Loucy (cell line): ENCODE measurements at regions not wholly inside any gene's neighbourhood (a gene's known extent, or its start where the extent isn't known, plus 50 kb on each side); places are given as distances from the start of the nearest gene placed in this dataset.

Experiments
- H2AFZ ChIP-seq: fragments of 200-600 bp; sonication (generic); 2 replicates; pipeline ENCODE4 v1.6.0; 2016; ENCODE audit warnings: antibody characterized with exemption, mild to moderate bottlenecking, low read length, moderate library complexity
- H3F3A ChIP-seq: fragments of 200-600 bp; 2 replicates; pipeline ENCODE4 v1.6.0; 2016; ENCODE audit warnings: antibody characterized with exemption, low read depth, mild to moderate bottlenecking
- H3K27me3 ChIP-seq: fragments of 200-600 bp; sonication (generic); 2 replicates; pipeline ENCODE4 v1.6.1; 2014; ENCODE audit warnings: low read length, mild to moderate bottlenecking; ENCODE audit not compliant: insufficient read depth, poor library complexity, severe bottlenecking
- H3K36me3 ChIP-seq: fragments of 200-600 bp; sonication (generic); 2 replicates; pipeline ENCODE4 v1.6.1; 2016; ENCODE audit warnings: low read length; ENCODE audit not compliant: insufficient read depth
- H3K4me1 ChIP-seq: fragments of 200-600 bp; sonication (generic); 2 replicates; pipeline ENCODE4 v1.5.1; 2014; ENCODE audit warnings: low read length, mild to moderate bottlenecking; ENCODE audit not compliant: insufficient read depth, poor library complexity, severe bottlenecking
- H3K4me2 ChIP-seq: fragments of 200-600 bp; sonication (generic); 2 replicates; pipeline ENCODE4 v1.6.0; 2014; ENCODE audit warnings: antibody characterized with exemption, low read length, low read depth, mild to moderate bottlenecking; ENCODE audit not compliant: poor library complexity, severe bottlenecking
- H3K4me3 ChIP-seq: fragments of 200-600 bp; sonication (generic); 2 replicates; pipeline ENCODE4 v1.5.1; 2014; ENCODE audit warnings: low read length, mild to moderate bottlenecking, mixed read lengths; ENCODE audit not compliant: poor library complexity, severe bottlenecking
- H3K79me2 ChIP-seq: fragments of 200-600 bp; sonication (generic); 2 replicates; pipeline ENCODE4 v1.6.1; 2014; ENCODE audit warnings: low read length; ENCODE audit not compliant: insufficient read depth
- H3K9ac ChIP-seq: fragments of 200-600 bp; sonication (generic); 2 replicates; pipeline ENCODE4 v1.6.0; 2014; ENCODE audit warnings: mild to moderate bottlenecking, low read depth, low read length, moderate library complexity; ENCODE audit not compliant: poor library complexity, severe bottlenecking
- H3K9me2 ChIP-seq: fragments of 200-600 bp; sonication (generic); replicated peaks from 2 replicates; pipeline ENCODE4 v1.6.1; 2016; ENCODE audit warnings: low read depth, low read length, mixed read lengths
- H3K9me3 ChIP-seq: fragments of 200-600 bp; sonication (generic); 2 replicates; pipeline ENCODE4 v1.6.1; 2014; ENCODE audit warnings: mild to moderate bottlenecking, antibody characterized with exemption, low read length, low read depth; ENCODE audit not compliant: insufficient read depth
- H4K20me1 ChIP-seq: fragments of 200-600 bp; sonication (generic); 2 replicates; pipeline ENCODE4 v1.6.0; 2014; ENCODE audit warnings: antibody characterized with exemption, low read length, mild to moderate bottlenecking; ENCODE audit not compliant: insufficient read depth, poor library complexity, severe bottlenecking
- EZH2phosphoT487 ChIP-seq: fragments of 200-600 bp; IDR thresholded peaks from 2 replicates; pipeline ENCODE4 v1.6.1; 2018; ENCODE audit warnings: antibody characterized with exemption, mild to moderate bottlenecking, moderate library complexity, borderline replicate concordance
- TF ChIP-seq, protein P1 (sequence below): fragments of 200-600 bp; sonication (generic); conservative IDR thresholded peaks from 2 replicates; pipeline ENCODE4 v1.5.1; 2014; ENCODE audit warnings: mild to moderate bottlenecking, antibody characterized with exemption, low read length

DNA sequence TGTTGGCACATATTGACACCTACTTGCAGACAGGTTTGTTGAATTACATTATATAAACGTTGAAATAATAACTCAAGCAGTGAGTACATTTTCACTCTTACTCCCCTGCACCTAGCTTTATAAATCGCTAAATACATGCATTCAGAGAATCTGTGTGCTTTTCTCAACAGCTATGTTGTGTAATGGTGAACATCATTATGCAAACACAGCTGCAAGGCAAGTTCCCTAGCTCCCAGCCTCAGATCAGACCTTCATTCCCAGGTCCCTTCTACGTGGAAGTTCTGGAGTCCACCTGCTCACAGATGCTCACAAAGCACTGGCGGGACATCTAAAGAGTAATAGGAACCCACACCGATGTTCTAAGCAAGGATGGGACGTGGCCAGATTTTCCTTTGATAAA, 86.8 kb upstream of the PEG3 start:
- Histone ChIP-seq H3K9me2 (no peaks in the 10 kb centered on the region), H4K20me1 (no peaks in the 10 kb centered on the region), H2AFZ (no peak overlapping the region), H3K4me1 (no peaks in the 10 kb centered on the region), H3F3A (no peaks in the 10 kb centered on the region), H3K4me3 (no peak overlapping the region), H3K27me3 (no peaks in the 10 kb centered on the region), H3K4me2 (no peak overlapping the region), H3K9me3 (peaks cover 18% of the 10 kb centered on the region; the same call in 1 of the 2 replicates), H3K79me2 (no peaks in the 10 kb centered on the region), H3K9ac (no peak overlapping the region), H3K36me3 (no peaks in the 10 kb centered on the region)
- TF ChIP-seq, protein P1, sequence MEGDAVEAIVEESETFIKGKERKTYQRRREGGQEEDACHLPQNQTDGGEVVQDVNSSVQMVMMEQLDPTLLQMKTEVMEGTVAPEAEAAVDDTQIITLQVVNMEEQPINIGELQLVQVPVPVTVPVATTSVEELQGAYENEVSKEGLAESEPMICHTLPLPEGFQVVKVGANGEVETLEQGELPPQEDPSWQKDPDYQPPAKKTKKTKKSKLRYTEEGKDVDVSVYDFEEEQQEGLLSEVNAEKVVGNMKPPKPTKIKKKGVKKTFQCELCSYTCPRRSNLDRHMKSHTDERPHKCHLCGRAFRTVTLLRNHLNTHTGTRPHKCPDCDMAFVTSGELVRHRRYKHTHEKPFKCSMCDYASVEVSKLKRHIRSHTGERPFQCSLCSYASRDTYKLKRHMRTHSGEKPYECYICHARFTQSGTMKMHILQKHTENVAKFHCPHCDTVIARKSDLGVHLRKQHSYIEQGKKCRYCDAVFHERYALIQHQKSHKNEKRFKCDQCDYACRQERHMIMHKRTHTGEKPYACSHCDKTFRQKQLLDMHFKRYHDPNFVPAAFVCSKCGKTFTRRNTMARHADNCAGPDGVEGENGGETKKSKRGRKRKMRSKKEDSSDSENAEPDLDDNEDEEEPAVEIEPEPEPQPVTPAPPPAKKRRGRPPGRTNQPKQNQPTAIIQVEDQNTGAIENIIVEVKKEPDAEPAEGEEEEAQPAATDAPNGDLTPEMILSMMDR: no peak
- TF ChIP-seq EZH2phosphoT487: no peak

DNA sequence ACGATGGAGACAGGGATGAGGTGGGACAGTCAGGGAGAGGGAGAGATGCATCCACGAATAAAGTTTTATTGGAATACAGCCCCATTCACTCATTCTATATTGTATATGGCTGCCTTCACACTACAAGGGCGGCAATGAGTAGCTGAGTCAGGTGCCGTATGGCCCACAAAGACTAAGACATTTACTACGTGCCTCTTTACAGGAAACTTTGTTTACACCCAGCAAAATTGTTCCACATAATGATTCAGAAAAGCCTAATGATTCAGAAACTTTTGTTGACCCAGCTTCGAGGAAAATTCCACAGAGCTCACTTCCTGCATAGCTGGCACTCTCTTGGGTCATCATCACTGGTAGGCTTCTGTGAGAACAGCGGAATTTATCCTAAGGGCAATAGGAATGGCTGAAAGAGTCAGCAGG, 87.3 kb upstream of the PEG3 start:
- Histone ChIP-seq H3K4me1 (no peaks in the 10 kb centered on the region), H3K36me3 (no peaks in the 10 kb centered on the region), H3K4me3 (no peak overlapping the region), H4K20me1 (no peaks in the 10 kb centered on the region), H3K9me3 (peaks cover 18% of the 10 kb centered on the region; the same call in 1 of the 2 replicates), H3K9ac (no peak overlapping the region), H3K9me2 (no peaks in the 10 kb centered on the region), H3K27me3 (no peaks in the 10 kb centered on the region), H3K4me2 (no peak overlapping the region), H3F3A (no peaks in the 10 kb centered on the region), H3K79me2 (no peaks in the 10 kb centered on the region), H2AFZ (no peak overlapping the region)
- TF ChIP-seq, protein P1: no peak
- TF ChIP-seq EZH2phosphoT487: no peak

DNA sequence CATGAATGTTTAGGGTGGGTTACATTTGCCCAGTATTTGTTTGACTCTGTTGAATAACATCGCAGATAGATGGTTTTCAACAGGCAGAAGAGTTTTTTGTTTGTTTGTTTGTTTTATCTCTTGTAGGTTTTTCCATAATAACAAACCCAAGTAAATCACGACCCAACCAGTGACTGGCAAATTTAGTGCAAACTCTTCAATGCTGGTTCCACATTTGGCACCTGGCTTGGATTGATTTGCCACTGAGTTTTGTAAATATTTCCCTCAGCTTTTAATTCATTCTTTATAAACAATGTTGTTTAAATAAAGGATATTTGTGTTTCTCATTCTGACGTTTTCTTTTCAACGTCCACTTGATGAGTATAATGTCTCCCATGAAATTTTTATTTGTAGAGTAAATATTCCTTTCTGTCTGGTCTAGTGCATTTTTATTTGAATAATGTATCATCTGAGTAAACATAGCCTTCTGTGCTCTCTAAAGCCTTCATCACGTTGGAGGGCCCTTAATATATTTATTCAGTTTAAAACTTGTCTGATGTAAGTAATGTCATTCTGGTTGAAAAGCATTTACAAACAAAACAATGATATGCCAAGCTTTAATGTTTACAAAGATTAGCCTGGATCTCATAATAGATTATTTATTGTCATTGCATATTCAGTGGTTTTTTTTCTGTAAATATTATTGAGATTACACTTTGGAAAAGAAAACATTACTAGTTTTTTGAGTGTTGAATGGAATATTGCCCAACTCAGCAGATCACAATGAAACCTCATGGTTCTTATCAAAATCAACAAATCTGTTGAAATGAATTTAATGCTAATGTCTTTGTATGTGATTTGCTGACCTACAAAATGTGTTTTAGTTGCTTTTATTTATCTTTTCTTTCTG, 90.4 kb upstream of the PEG3 start:
- Histone ChIP-seq H2AFZ (no peak overlapping the region), H3K9ac (no peak overlapping the region), H3K4me2 (no peak overlapping the region), H3K36me3 (no peaks in the 10 kb centered on the region), H3K27me3 (no peaks in the 10 kb centered on the region), H3K9me3 (peaks cover 18% of the 10 kb centered on the region; the same call in 1 of the 2 replicates), H3K79me2 (no peaks in the 10 kb centered on the region), H3F3A (no peaks in the 10 kb centered on the region), H4K20me1 (no peaks in the 10 kb centered on the region), H3K4me1 (no peaks in the 10 kb centered on the region), H3K4me3 (no peak overlapping the region), H3K9me2 (no peaks in the 10 kb centered on the region)
- TF ChIP-seq EZH2phosphoT487: no peak
- TF ChIP-seq, protein P1: no peak
